ENCODE measurements at regions not wholly inside any gene's neighbourhood (a gene's known extent, or its start where the extent isn't known, plus 50 kb on each side); places are given as distances from the start of the nearest gene placed in this dataset.

DNA sequence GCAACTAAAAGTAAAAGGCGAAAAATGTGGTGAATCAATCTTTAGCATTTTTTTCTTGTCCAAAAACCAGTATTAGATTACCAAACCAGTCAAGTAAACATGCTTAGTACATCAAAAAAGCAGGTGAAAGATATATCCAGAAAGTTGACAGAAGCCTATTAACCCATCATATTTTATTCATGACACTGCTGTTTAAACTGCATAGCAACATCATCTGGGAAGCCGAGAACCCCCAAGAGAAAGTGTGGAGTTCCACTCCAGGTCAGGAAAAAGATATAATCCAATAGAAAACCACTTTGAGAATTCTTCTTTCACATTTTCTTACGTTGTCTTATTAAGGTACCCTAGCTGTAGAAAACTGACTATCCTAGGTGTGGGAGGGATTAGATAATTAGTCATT, 466.8 kb upstream of the CDH8 start:
- no peaks in the 10 kb centered on the region for H3K36me3 Mint-ChIP-seq (ENCODE audit: low read depth)
- intact Hi-C loops (cut with micrococcal nuclease), result no loop called here
- no peaks in the 10 kb centered on the region for H3K4me1 Mint-ChIP-seq (ENCODE audit: low read depth)
- no peak overlapping the region for H3K27ac Mint-ChIP-seq
- H3K9me3 Mint-ChIP-seq, result no peaks in the 10 kb centered on the region
- no peaks in the 10 kb centered on the region for H3K27me3 Mint-ChIP-seq
- H3K4me3 Mint-ChIP-seq, result no peak overlapping the region

DNA sequence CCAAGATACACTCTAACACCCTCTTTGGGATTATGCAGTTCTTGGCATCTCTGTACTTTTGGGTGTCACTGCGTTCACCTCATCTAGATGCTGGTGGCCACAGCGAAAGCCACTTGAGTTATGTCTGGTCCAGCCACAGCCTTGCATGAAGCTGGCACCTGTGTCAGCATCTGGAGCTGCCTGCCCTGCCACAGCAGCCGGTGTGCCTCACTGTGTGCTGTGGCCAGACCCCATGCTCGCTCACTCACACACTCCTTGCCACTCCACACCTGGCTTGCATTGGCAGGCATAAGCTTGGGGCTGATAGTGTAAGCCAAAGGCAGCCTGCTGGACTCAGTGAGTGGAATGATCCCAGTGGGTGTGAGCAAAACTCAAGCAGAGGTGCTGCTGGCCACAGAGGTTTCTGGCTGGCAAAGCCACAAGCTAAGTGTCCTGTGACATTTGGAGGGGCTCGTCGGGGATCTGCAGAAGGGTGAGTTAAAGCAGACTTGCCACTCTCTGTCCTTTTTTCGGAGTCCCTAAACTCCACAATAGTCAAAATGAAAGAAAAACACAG, 442.7 kb upstream of the CDH8 start:
- H3K9me3 Mint-ChIP-seq, result peaks cover 47% of the 10 kb centered on the region
- no peak overlapping the region for H3K4me3 Mint-ChIP-seq
- H3K36me3 Mint-ChIP-seq (ENCODE audit: low read depth), result no peaks in the 10 kb centered on the region
- no peaks in the 10 kb centered on the region for H3K27me3 Mint-ChIP-seq
- H3K4me1 Mint-ChIP-seq (ENCODE audit: low read depth), result no peaks in the 10 kb centered on the region
- H3K27ac Mint-ChIP-seq, result no peak overlapping the region
- intact Hi-C loops (cut with micrococcal nuclease), result no loop called here

DNA sequence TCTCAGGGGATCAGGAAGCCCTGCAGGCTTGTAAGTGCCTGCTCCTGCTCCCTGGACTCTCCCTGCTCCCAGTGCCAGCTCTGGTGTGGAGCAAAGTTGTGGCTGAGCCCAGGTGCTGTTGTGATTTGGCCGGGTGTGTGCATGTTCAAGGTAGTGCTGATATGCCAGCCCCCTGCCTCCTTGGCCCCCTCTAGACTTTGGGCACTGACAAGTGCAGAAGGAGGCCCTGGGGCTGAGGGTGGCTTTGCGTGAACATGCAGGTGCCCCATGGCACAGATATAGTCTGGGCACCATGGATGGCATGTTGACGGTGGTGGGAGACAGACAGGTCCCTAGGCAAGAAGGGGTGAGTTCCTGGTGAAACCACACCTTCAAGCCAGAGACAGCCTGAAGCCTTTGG, 441.6 kb upstream of the CDH8 start:
- H3K4me3 Mint-ChIP-seq, result no peak overlapping the region
- no peaks in the 10 kb centered on the region for H3K4me1 Mint-ChIP-seq (ENCODE audit: low read depth)
- intact Hi-C loops (cut with micrococcal nuclease), result no loop called here

DNA sequence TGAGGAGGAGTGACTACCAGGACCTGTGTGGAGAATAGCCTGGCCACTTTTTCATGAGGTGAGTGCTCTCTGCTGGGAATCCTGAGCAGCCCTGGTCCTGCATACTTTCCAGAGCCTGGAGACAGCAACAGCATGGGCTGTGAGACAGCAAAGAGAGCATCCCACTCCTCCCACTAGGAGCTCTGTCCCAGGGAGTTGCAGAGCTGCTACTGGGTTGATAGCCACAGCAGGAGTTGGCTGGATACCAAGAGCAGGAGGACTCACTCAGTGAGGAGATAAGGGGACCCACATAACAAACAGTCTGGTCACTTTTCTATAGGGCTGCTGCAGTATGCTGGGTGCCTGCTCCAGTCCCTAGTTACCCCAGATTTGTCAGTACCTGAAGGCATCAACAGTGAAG, 439.3 kb upstream of the CDH8 start:
- intact Hi-C loops (cut with micrococcal nuclease), result no loop called here
- H3K4me3 Mint-ChIP-seq, result no peak overlapping the region
- no peaks in the 10 kb centered on the region for H3K4me1 Mint-ChIP-seq (ENCODE audit: low read depth)
- no peaks in the 10 kb centered on the region for H3K36me3 Mint-ChIP-seq (ENCODE audit: low read depth)
- peaks cover 81% of the 10 kb centered on the region for H3K9me3 Mint-ChIP-seq
- no peaks in the 10 kb centered on the region for H3K27me3 Mint-ChIP-seq
- H3K27ac Mint-ChIP-seq, result no peak overlapping the region

More for the DNA sequence above, 441.6 kb upstream of the CDH8 start:
- H3K9me3 Mint-ChIP-seq, result peaks cover 59% of the 10 kb centered on the region
- H3K27ac Mint-ChIP-seq, result no peak overlapping the region
- no peaks in the 10 kb centered on the region for H3K27me3 Mint-ChIP-seq
- H3K36me3 Mint-ChIP-seq (ENCODE audit: low read depth), result no peaks in the 10 kb centered on the region

DNA sequence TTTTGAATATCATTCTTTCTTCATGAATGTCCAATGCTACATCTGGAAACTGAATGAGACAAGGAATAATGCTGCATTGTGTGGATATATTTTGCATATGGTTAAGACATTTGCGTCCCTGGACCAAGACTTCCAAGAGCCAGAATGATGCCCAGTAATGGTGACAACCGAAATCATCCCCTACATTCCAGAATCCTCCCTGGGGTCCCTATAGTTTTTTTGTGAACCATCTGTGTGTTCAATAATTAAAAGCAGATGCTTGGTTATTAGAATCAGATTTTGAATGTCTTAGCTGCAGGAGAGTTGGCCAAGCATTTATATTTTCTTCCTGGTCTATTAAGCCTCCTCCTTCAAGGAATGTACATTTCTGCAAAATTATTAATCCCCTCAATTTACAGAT, 426.7 kb upstream of the CDH8 start:
- no peak overlapping the region for H3K27ac Mint-ChIP-seq
- peaks cover 19% of the 10 kb centered on the region for H3K9me3 Mint-ChIP-seq
- H3K4me1 Mint-ChIP-seq (ENCODE audit: low read depth), result no peaks in the 10 kb centered on the region
- no peaks in the 10 kb centered on the region for H3K36me3 Mint-ChIP-seq (ENCODE audit: low read depth)
- H3K4me3 Mint-ChIP-seq, result no peak overlapping the region
- H3K27me3 Mint-ChIP-seq, result no peaks in the 10 kb centered on the region
- intact Hi-C loops (cut with micrococcal nuclease), result no loop called here

DNA sequence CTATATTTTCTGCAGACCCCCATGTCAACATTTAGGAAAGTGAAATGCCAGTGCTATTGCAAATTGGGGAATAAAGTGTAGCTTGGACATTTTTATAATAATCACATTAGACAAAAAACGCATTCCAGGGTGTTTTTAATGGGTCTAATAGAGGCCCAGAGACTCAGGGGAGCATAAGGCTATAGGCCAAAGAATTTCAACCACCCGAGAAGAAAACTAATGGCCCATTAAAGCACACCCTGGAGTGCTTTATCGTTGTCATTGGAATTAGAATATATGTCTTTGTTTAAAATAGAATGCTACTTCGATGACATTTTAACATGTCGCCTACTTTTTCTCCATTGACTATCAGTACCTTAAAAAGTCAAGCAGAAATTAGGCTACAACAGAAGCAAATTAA, 414.1 kb upstream of the CDH8 start:
- H3K27me3 Mint-ChIP-seq, result no peaks in the 10 kb centered on the region
- H3K4me1 Mint-ChIP-seq (ENCODE audit: low read depth), result no peaks in the 10 kb centered on the region
- intact Hi-C loops (cut with micrococcal nuclease), result no loop called here
- H3K4me3 Mint-ChIP-seq, result no peak overlapping the region
- H3K9me3 Mint-ChIP-seq, result no peaks in the 10 kb centered on the region
- H3K27ac Mint-ChIP-seq, result no peak overlapping the region
- H3K36me3 Mint-ChIP-seq (ENCODE audit: low read depth), result no peaks in the 10 kb centered on the region

DNA sequence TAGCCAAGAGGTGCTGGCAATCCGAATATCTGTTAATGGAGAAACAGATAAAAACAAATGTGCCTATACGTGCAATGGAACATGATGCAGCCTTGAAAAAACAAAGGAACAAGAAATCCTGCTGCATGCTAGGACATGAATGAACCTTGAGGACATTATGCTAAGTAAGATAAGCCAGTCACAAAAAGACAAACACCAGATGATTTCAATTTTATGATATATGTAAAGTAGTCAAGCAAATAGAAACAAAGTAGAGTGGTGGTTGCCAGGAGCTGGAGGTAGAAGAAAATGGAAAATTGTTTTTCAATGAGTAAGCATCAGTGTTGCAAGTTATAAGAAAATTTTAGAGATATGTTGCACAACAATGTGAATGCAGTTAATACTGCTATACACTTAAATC, 409.7 kb upstream of the CDH8 start:
- H3K27ac Mint-ChIP-seq, result no peak overlapping the region
- no peaks in the 10 kb centered on the region for H3K27me3 Mint-ChIP-seq
- H3K36me3 Mint-ChIP-seq (ENCODE audit: low read depth), result no peaks in the 10 kb centered on the region
- no peak overlapping the region for H3K4me3 Mint-ChIP-seq
- H3K9me3 Mint-ChIP-seq, result peaks cover 7% of the 10 kb centered on the region
- intact Hi-C loops (cut with micrococcal nuclease), result no loop called here
- H3K4me1 Mint-ChIP-seq (ENCODE audit: low read depth), result no peaks in the 10 kb centered on the region

DNA sequence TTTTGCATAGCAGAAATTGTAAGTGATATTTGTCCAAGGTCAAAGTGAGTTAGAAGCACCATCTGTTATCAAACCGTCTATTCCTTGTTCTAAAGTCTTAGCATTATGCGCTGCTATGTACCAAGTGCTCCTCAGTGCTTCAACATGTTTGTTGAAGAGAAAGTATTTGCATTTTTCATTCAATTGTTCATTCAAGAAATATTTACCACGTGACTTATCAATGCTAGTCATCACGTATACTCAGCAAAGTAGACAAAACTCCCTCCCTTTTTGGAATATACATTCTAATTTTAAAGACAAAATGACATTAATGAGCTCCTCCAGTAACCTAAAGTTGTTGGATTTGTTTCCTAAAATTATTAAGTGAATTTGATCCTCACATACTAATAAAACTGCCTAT, 388.0 kb upstream of the CDH8 start:
- intact Hi-C loops (cut with micrococcal nuclease), result no loop called here
- no peaks in the 10 kb centered on the region for H3K27me3 Mint-ChIP-seq
- H3K4me3 Mint-ChIP-seq, result no peak overlapping the region
- no peak overlapping the region for H3K27ac Mint-ChIP-seq
- peaks cover 15% of the 10 kb centered on the region for H3K9me3 Mint-ChIP-seq
- H3K36me3 Mint-ChIP-seq (ENCODE audit: low read depth), result no peaks in the 10 kb centered on the region
- no peaks in the 10 kb centered on the region for H3K4me1 Mint-ChIP-seq (ENCODE audit: low read depth)

DNA sequence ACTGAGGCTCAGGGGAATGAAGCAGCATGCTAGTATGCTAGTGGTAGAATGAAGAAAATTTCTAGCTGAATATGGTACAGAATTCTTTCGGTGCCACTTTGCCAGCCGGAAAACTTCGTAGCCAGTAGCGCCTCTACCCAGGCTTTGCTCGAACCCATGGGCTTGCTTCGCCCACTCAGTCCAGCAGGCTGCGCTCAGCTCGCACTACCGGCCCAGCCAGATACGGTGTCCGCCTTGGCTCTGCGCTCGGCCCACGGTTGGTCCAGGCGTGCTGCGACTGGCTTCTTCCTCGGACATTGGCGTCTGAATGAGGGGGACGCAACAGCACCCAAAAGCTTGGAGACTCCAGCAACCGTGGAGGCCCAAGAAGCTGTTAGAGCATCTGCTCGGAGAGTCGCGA, 372.5 kb upstream of the CDH8 start:
- Mint-ChIP-seq H3K27ac (no peak overlapping the region), H3K9me3 (no peaks in the 10 kb centered on the region), H3K36me3 (ENCODE audit: low read depth) (no peaks in the 10 kb centered on the region), H3K27me3 (no peaks in the 10 kb centered on the region), H3K4me3 (no peak overlapping the region), H3K4me1 (ENCODE audit: low read depth) (no peaks in the 10 kb centered on the region)
- intact Hi-C loops (cut with micrococcal nuclease), result no loop called here

DNA sequence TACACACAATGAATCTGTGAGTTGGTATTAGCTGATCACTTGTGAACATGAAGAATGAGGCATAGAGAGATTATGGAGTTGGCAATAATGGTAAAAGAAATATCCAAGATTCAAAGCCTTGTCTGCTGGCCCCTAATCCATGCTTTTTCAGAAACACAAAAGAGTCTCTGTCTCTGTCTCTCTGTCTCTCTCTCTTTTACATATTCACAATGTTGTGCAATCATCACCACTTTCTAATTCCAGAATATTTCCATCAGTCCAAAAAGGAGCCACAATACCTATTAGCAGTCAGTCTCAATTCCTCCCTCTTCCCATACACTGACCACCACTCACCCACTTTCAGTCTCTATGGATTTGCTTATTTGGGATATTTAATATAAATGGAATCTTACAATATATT, 370.1 kb upstream of the CDH8 start:
- H3K4me3 Mint-ChIP-seq, result no peak overlapping the region
- no peaks in the 10 kb centered on the region for H3K9me3 Mint-ChIP-seq
- H3K27ac Mint-ChIP-seq, result no peak overlapping the region
- no peaks in the 10 kb centered on the region for H3K36me3 Mint-ChIP-seq (ENCODE audit: low read depth)
- intact Hi-C loops (cut with micrococcal nuclease), result no loop called here
- no peaks in the 10 kb centered on the region for H3K4me1 Mint-ChIP-seq (ENCODE audit: low read depth)
- no peaks in the 10 kb centered on the region for H3K27me3 Mint-ChIP-seq

DNA sequence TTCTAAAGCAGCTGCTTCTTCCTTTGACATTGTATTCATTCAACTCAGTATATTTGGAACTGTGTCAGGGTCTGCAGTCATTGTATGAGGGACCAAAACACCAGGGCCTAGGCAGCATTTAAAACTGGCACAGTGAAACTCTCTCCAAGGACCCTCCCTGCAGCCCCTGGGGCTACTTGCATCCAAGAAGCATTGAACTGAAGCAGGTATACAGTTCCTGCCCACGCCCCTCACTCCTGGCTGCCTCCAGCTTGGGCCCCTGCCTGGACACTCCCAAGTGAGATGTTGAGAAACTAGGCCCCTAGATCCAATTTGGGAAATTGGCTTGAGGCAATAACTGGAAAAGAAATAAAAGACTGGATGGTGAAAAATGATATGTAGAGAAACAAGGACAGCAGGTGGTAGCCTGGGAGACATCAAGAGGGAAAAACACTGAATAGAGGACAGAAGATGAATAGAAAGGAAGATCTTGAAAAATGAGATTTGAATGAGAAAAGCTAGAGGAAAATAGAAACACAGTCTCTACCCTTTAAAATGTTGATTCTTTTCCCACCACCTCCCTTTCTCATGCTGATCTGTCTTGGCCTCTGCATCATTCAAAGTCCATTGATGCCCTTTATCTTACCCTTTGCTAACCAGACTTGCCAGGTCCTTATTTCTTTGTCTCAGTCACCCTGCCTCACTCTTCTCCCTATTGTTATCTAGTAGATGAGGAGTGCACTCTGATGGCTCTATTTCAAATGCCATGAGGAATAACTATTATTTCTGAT, 368.8 kb upstream of the CDH8 start:
- H3K4me3 Mint-ChIP-seq, result no peak overlapping the region

DNA sequence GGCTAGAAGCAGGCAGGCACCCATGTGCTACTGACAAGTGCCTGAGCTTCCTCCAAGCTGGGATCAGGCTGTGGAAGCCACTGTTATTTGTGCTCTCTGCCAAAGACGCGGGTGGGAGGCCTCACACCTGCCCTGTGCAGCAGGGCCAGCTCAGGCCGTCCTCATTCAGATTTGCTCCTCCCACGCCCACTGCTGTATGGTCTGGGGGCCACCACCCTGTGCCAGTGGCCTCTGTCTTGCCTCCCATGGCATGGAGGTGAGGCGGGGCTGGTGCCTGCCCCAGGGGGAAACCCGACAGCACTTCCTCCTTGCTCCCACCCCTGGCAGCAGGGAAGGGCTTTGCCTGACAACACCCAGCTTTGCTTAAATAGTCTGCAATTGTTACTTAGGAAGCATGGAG, 356.5 kb upstream of the CDH8 start:
- Mint-ChIP-seq H3K9me3 (peaks cover 6% of the 10 kb centered on the region), H3K4me1 (ENCODE audit: low read depth) (no peaks in the 10 kb centered on the region), H3K27me3 (no peaks in the 10 kb centered on the region), H3K4me3 (no peak overlapping the region), H3K27ac (no peak overlapping the region), H3K36me3 (ENCODE audit: low read depth) (no peaks in the 10 kb centered on the region)
- intact Hi-C loops (cut with micrococcal nuclease), result no loop called here

More for the DNA sequence above, 368.8 kb upstream of the CDH8 start:
- no peak overlapping the region for H3K27ac Mint-ChIP-seq
- H3K9me3 Mint-ChIP-seq, result no peaks in the 10 kb centered on the region
- no peaks in the 10 kb centered on the region for H3K27me3 Mint-ChIP-seq
- no peaks in the 10 kb centered on the region for H3K4me1 Mint-ChIP-seq (ENCODE audit: low read depth)
- H3K36me3 Mint-ChIP-seq (ENCODE audit: low read depth), result no peaks in the 10 kb centered on the region
- intact Hi-C loops (cut with micrococcal nuclease), result no loop called here

DNA sequence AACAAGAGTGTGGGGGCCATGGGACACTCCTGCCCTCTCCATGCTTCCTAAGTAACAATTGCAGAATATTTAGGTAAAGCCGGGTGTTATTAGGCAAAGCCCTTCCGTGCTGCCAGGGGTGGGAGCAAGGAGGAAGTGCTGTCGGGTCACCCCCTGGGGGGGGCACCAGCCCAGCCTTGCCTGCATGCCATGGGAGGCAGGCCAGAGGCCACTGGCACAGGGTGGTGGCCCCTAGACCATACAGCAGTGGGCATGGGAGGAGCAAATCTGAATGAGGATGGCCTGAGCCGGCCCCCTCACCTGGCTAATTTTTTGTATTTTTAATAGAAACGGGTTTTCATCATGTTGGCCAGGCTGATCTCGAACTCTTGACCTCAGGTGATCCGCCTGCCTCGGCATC, 355.7 kb upstream of the CDH8 start:
- Mint-ChIP-seq H3K9me3 (peaks cover 2% of the 10 kb centered on the region), H3K4me3 (no peak overlapping the region), H3K27me3 (no peaks in the 10 kb centered on the region)

DNA sequence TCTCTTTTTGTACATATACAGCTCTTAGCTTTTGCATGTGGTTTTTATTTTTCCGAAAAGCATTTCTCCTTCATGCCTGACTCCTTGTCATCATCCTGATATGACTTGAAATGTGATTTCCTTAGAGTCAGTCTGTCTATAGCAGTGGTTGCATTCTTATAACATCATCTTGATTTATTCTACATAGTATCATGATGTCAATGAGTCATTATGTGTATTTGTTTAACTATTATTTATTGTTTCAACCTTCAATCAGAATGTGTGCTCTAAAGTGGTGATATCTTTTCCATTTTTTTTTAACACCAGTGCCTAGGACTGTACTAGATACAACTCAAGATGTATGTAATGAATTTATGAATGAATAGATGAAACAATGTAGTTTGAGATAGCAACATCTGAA, 354.9 kb upstream of the CDH8 start:
- H3K36me3 Mint-ChIP-seq (ENCODE audit: low read depth), result no peaks in the 10 kb centered on the region
- H3K9me3 Mint-ChIP-seq, result no peaks in the 10 kb centered on the region

More for the DNA sequence above, 355.7 kb upstream of the CDH8 start:
- H3K27ac Mint-ChIP-seq, result no peak overlapping the region
- H3K4me1 Mint-ChIP-seq (ENCODE audit: low read depth), result no peaks in the 10 kb centered on the region
- intact Hi-C loops (cut with micrococcal nuclease), result no loop called here
- no peaks in the 10 kb centered on the region for H3K36me3 Mint-ChIP-seq (ENCODE audit: low read depth)

DNA sequence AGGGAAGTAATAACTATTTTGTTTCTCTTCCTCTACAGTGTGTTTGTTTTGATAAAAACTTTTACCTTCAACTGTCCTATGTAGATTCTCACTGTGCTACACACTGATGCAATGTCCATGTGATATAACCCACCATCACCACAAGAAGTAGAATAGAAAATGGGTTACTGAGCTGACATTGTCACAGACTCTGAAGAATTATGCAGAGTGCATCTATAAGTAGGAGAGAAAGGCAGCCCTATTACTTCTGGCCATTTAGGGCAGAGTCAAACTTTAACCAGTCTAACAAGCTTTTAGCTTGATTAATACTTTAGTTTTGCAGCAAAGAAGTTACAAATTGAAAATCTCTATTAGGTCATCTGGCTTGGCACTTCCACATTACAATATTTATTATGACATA, 354.0 kb upstream of the CDH8 start:
- no peak overlapping the region for H3K27ac Mint-ChIP-seq
- H3K4me3 Mint-ChIP-seq, result no peak overlapping the region
- H3K36me3 Mint-ChIP-seq (ENCODE audit: low read depth), result no peaks in the 10 kb centered on the region
- no peaks in the 10 kb centered on the region for H3K9me3 Mint-ChIP-seq
- H3K4me1 Mint-ChIP-seq (ENCODE audit: low read depth), result no peaks in the 10 kb centered on the region
- intact Hi-C loops (cut with micrococcal nuclease), result no loop called here
- no peaks in the 10 kb centered on the region for H3K27me3 Mint-ChIP-seq

More for the DNA sequence above, 354.9 kb upstream of the CDH8 start:
- Mint-ChIP-seq H3K27ac (no peak overlapping the region), H3K4me3 (no peak overlapping the region), H3K4me1 (ENCODE audit: low read depth) (no peaks in the 10 kb centered on the region), H3K27me3 (no peaks in the 10 kb centered on the region)
- intact Hi-C loops (cut with micrococcal nuclease), result no loop called here
